Putamen (tissue), 1 donor: ENCODE measurements at regions not wholly inside any gene's neighbourhood (a gene's known extent, or its start where the extent isn't known, plus 50 kb on each side); places are given as distances from the start of the nearest gene placed in this dataset.

Experiments used
- DNase-seq: peaks from one replicate; pipeline ENCODE4 v3.0.0-alpha.2; 2016; ENCODE audit warnings: low spot score

DNA sequence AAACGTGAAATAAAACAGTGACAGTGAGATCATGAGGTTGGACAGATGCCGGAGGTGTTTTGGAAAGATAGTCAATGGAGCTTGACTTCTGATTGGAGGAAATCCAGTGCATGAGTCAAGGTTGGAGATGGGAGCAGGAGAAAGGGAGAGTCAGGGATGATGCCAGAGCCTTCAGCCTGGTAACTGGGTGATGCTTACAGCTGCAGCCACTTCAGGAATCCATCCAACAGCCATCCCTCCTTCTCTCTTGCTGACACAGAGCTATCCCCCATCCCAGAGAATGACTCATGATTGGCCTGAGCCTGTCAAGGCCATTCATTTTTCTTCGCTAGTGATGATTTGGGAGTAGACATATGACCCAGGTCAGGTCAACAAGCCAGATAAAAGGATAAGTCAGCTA, 112.8 kb downstream of the SAMD5 start:
- no peak for DNase-seq

DNA sequence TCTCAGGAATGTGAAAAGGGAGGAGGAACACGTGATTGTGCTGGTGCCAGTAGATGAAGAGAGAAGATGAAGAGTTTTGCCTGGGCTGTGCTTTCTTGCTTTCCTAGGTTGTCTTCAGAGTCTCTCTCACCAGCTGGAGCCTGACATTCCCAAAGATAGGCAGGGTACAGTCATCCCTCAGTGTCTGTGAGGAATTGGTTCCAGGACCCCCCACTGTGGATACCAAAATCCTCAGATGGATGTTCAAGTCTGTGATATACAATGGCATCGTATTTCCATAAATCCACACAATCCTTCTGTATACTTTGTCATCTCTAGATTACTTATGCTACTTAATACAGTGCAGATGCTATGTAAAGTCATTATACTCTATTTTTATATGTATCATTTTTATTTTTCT, 113.5 kb downstream of the SAMD5 start:
- DNase-seq = no peak

DNA sequence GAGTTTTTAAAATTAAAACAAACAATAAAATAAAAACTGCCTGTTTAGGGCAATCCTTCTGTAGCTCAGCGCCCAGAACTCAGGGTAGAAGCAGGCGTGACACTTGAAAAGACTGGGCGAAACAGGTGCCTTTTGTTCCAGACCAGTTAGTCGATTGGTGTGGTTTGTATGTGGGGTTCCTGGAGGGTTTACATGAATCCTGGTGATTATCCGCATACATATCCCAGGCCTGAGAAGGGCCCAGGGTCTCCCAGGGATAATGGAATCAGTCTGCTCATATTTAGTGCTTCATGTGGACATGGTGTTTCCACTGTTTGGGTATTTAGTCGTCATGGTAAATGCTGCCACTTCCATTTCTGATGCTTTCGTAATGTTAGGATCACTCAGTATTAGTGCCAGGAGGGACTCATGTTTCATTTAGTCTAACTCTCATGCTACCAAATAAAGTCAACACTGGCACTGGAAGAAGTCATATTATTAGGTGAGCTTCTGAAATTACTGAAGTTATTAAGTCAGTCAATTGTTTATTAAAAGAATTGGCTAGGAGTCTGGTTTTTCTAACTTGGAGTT, 116.5 kb downstream of the SAMD5 start:
- no peak for DNase-seq

DNA sequence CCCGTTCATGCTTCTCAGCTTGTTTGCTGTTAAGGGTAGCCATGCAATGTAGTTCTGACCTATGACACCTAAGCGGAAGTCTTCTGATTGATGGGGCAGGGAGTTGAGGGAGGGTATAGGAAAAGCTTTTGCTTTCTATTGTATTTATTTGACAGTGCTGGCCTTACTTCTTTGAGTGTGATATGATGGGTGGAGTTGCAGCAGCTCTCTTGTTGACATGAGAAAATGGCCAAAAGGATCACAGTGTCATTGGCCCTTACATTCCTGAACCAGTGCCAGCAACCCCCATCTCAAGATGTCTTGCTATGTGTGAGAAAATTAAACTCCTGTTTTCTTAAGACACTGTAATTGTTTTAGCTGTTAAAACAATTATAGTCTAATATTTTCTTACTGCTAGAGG, 117.5 kb downstream of the SAMD5 start:
- DNase-seq = no peak

DNA sequence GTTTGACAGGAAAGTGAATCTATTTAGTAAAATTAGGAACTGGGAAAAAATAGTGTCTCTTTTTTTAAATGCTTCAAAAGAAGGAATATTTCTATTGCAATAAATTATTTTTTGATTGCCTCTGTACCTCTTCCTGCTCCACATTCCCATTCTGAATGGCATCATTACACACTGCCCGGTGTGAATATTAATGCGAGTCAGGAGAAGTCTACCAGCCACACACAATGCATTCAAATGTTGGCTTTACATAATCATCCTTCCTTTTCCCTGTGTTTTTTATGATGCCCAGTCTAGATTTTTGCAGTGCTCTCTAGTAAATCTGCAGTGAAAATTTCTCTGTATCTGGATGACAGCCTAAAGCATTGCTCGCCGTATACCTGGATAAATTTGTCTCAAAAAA, 118.9 kb downstream of the SAMD5 start:
- no peak for DNase-seq

DNA sequence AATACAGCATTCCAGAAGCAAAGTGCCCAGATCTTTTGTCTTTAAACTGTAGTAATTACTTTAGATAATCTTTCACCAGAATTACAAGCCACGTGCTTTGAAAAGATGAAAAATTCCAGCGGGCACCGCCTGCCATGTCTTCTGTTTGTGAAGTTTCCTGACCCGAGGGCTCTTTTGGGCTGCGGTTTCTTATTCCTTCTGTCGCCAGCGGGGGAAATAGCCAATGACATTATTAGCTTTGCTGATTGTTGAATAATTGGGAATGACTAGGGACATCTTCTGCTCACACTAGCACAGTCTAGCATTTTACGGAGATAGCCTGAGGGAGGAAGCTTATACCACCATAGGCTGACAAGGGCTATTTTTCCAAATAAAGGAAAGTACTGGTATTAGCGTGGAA, 124.7 kb downstream of the SAMD5 start:
- DNase-seq = no peak

DNA sequence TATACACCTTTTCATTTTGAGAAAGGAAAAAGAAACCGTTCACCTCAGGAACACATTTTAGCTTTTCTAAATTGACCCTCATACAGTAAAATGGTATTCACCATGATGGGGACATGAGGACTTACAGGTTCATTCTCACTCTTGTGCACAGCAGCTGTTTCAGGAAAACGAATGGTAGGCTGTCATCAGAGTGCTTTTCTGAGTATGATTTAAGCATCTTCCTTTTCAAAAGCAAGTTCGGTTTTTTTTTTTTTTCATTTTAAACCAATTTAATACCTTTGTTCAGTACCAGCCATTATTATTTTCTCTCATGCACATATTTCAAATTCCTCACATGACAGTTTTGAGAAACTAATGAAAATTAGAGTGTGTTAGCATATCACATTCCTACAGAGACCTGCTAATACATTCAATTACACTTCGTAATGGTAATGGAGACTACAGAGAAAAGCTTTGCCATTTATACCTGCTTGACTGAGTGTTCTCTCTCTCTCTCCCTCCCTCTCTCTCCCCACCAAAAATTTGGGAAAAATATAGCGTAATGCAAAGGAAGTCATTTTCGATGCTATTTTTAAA, 129.2 kb downstream of the SAMD5 start:
- DNase-seq = peak; percentile 49

DNA sequence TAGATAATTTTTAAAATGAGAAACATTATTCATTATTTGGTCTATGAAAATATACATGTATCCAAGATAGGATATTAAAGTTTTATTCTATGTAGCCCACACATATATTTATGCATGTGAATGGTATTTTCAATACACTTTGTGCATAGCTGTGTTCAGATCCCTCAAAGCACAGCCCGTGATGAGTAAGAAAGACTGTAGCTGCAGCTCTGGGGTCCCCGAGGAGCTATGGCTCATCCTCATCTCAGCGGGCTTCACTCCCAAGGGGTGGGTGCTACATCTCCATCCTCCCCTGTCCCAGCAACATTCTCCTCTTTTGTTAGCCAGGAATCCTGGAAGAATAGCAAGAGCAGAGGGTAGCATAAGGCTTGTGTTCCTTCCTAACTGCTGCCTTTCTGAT, 130.8 kb downstream of the SAMD5 start:
- DNase-seq = no peak

DNA sequence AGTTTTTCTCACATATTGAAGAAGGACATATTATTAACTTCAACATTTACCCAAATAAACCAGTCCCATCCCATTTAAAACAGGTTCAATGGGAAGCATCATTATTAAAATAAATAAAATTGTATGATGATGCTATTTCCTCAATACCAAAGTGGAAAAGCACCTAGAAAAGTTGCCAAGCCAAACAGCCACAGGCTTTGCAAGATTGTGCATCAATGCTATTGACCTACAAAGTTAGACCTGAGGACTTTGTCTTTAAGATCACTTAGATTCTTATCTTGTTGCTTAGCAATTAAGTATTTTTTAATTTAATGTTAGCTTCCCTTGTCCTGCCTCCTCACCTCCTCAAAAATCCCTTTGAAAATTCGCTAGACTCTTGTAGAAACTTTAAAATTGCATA, 132.1 kb downstream of the SAMD5 start:
- DNase-seq = no peak

DNA sequence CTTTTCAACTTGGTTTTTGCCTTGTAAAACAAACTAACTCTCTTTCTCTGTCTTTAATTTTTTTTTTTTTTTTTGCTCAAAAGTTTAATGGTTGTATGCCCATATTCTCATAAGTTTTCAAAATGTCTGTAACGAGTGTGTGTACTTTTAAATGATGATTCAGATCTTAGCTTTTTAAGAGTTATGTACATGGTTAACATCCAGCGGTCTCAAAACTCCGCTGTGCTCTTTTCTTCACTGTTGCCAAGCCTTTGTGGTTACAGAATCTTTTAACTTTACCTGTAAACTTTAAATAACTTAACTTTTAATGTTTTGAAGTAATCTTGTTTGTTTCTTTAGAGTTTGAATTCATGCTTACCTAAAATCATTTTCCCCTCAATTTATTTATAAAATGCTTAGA, 133.0 kb downstream of the SAMD5 start:
- DNase-seq = no peak

DNA sequence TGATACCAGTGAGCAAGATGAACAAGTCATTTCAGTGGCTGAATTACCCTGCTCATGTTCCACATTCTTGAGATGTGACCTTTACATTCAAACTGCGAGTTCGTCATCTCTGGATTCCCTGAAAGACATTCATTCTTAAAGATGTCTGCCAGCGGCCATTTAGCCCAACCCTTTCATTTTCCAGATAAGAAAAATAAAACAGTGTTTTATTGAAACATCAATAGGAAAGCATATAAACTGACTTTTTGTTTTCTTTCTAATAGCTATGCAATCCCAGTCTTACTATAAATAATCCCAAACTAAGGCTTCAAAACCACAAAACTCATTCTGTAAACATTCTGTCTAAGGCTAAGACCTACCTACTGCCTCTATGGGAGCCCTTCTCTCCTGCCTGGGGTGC, 134.0 kb downstream of the SAMD5 start:
- no peak for DNase-seq

DNA sequence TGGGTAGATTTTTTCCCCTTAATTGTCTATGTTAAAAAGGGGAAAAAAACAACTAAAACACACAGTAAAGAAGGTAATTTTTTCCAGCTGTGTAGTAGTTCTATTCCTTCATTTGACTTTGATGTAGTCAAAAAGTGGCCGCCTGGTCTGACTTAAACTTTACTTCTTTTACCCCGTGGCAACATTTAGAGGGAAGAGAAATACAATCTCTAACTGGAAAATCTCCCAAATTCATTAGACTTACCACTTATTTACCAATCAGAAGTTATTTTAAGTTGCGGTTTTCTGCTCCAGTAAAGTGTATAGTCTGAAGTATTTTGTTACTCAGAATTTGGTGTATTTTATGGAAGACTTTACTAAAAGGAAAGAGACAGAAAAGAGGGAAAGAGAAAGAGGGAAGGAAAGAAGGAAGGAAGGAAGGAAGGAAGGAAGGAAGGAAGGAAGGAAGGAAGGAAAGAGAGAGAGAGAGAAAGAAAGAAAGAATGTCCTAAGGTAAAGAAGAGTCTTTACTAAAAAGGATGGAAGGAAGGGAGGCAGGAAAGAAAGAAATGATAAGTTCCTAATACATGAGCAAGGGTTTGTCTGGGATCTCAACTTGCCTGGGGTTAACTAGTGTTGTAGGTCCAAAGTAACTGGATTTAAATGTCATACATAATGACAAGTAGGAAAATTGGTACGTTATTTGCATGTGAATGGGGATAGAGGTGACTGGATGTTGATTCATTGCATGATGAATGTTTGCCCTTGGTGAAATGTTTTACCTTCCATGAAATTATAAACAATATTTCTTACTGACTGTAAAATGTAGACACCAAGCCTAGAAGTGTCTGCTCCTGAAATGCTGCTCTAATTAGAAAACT, 135.1 kb downstream of the SAMD5 start:
- DNase-seq = no peak

DNA sequence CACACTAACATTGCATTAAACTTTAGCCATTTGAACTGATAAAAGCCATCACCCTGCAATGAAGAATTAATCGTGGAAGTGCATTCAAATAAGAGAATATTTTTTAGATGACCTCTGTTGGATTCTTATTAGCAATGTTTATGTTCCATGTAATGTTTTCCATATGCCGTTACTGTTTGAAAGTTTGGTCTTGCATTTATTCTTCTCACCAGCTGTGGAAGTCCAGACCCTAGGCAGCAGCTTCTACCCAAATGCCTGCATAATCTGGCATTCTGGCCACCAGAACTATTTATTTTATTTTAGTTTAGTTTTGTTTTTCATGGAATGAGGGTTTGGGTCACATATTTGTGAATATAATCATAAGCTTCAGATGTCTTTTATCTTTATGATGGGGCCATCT, 140.4 kb downstream of the SAMD5 start:
- no peak for DNase-seq

DNA sequence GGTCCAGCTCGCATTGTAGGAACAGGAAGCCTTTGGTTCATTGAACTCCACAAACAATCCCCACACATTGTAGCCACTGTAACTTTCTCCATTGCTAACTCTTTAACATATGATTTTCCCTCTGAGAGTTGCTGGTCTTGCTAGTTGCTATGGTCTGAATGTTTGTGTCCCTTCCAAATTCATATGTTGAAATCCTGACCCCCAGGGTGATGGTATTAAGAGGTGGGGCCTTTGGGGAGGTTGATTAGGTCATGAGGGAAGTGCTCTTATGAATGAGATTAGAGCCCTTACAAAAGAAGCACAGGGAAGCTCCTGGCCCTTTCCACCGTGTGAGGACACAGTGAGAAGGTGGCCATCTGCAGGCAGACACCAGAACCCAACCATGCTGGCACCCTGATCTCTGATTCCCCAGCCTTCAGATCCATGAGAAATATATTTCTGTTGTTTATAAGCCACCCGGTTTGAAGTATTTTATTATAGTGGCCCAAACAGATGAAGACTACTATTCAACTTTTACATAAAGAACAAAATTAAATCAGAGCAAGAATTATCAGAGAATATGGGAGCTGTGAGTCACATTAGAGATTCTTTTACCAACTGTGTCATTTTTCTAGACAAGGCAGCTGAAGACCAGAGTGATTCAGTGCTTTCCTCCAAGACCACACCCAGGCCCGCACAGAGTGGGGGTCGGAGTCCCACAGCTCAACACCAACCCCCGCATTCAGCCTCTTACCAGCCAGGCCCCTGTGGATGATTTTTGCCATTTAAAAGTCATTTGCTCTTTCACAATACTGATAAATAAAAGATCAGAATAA, 143.0 kb downstream of the SAMD5 start:
- no peak for DNase-seq

DNA sequence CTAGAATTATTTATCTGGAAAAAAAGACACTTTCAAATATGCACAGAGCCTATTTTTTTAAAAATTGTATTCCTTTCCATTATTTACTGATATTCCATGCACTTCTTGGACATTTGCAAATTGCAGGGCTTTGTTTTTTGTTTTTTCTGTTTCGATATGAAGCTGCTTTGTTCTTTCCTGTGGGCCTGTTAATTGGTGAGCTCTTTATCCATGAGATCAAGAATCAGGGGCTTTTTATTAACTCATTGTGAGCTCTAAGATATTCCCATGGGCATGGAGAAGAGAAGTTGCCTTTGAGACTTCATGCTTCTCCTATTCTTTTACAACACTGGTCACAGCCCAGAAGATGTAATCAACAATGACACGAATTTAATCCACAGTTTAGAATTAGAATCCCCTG, 145.1 kb downstream of the SAMD5 start:
- DNase-seq = no peak

DNA sequence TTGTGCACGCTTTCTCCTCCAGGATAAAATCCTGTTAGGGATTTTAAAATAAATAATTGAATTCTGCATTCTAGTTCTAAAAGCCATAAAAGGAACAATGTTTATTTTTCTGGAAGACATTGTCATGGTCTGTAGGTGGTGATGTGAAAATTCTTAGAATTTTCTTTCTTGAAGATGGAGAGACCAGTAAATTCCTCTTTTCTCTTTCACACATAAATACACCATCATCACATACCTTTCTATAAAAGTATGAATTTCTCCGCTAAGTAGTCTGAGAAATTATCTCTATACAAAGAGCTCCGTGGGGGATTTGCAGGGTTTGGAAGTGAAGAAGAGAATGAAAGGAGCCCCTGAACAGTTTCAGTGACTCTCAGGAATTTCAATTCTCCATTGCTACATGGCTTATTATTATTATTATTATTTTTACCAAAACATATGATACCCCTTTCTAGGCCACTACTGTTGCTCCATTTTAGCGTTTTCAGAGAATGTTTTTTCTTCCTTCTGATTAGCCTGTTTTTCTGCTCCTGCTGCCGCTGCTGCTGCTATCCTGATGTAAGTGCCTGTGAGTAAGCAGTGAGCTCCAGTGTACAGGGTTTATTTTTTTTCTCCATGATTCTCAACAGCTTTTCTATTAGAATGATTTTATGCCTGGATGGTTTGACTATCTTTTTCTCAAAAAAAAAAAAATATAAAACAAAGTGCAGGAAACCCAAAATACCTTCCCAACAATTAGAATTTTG, 145.8 kb downstream of the SAMD5 start:
- no peak for DNase-seq

DNA sequence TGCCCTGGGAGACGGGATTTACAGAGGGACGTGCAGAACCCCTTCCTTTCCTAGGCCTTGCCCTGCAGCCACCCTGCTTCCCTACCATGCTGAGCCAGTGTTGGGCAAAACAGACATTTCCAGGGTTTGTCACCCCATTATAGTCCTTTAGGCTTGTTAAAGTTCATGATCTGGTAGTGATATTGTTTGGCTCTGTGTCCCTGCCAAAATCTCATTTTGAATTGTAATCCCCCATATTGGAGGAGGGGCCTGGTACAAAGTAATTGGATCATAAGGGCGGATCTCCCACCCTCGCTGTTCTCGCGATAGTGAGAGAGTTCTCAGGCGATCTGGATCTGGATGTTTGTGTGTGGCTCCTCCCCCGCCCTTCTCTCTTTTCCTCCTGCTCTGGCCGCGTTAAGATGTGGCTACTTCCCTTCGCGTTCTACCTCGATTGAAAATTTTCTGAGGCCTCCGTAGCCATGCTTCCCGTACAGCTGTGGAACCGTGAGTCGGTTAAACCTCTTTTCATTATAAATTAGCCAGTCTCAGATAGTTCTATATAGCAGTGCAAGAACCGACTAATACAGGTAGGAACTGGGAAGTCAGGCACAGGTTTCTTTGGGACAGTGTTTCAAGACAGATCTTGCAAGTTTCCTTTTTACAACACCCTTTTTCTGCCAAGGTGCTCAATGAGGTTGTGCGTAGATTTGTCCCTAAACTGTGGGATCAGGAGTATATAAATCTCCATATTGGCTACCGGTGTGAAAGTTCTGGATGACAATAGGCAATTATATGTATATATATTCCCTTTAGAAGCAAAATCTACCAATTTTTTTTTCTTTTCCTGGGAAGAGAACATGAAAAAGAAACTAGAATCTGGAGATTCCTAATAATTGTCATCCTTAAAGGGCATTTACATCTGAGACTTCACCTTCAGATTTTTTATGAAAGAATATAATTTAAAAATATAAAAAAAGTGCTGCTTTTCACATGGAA, 152.1 kb downstream of the SAMD5 start:
- DNase-seq = no peak

DNA sequence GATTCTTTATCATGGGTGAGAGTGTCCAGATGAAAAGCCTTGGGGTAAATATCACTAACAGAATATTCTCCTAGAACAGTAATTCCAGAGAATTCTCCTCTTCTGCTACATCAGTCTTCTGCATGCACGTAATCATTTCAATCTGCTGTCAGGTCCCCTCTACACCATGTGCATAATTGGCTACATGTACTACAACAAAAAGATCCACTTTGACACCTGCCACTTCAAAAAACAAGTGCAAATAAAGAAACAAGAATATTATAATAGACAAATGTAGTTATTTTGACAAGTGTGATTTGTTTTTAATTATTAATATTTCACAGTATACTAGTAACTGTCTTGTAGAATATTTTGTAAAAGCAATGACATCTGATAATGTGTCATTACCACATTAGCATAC, 154.2 kb downstream of the SAMD5 start:
- DNase-seq = no peak

DNA sequence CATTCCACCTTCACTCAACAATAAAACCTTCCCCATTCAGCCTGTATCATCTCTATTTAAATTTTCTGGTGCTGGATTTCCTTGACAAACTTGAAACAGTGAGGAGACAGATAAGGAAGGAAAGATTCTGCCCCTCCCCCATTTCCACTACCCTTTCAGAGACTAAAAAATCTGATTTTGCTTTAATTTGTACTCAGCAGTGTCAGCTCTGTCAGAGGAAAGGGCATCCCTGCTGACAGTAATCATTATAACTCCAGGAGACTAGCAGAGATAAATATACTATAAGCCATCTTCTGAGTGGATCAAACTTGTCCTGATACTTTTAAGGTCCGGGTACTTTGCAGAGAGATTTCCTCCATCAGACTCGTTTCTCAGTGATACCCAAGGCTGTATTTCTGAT, 155.6 kb downstream of the SAMD5 start:
- DNase-seq = no peak

DNA sequence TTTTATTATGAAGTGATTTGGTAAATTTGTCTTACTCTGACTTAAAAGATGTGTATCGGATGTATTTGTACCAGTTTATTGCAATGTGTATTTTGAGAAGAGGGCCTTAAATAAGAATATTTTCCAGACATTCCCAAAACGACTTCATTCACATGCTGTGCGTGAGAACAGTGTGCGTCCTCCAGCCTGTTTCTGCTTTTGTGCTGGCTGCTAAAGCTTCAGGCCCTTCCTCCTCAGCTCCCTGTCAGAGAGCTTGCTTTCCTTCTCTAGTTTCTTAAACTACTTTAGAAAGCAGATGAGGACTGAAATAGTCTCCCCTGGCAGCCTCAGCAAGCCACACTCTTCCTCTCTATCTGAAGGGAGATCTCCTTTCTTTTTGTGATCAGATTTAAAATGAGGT, 157.8 kb downstream of the SAMD5 start:
- no peak for DNase-seq

DNA sequence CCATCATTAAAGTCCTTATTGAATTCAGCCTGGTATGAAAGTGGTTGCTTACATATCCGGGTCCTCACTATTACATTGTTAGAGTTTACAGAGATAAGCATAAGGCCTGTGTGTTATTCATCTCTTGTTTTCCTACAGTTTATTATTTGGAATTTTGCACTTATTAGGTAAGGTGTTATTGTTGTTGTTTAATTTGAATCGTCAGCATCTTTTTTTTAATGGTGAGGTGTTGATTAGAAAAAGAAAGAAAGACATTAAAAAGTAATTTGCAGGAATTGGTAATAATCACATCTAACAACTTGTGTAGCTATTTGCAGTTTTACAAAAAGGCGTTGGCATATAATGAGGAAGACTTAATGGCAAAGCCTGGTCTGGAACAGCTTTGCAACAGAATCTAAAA, 158.6 kb downstream of the SAMD5 start:
- DNase-seq = no peak
